OCI-LY1 (cell line): ENCODE measurements at regions not wholly inside any gene's neighbourhood (a gene's known extent, or its start where the extent isn't known, plus 50 kb on each side); places are given as distances from the start of the nearest gene placed in this dataset.

Experiments
- H2AFZ ChIP-seq: fragments of 200-600 bp; sonication (generic), shearing (Covaris generic); 2 replicates; pipeline ENCODE4 v1.6.0; 2014; ENCODE audit warnings: antibody characterized with exemption, mild to moderate bottlenecking, low read length
- H3F3A ChIP-seq: fragments of 200-600 bp; sonication (generic), shearing (Covaris generic); 2 replicates; pipeline ENCODE4 v1.6.0; 2014; ENCODE audit warnings: mild to moderate bottlenecking, antibody characterized with exemption, low read length, moderate library complexity; ENCODE audit not compliant: insufficient read depth
- H3K27ac ChIP-seq: fragments of 200-600 bp; sonication (generic); 2 replicates; pipeline ENCODE4 v1.5.1; 2014; ENCODE audit warnings: low read length, mixed run types, mild to moderate bottlenecking, low read depth; ENCODE audit not compliant: poor library complexity, severe bottlenecking
- H3K27me3 ChIP-seq: fragments of 200-600 bp; sonication (generic); 2 replicates; pipeline ENCODE4 v1.6.0; 2014; ENCODE audit warnings: antibody characterized with exemption, mild to moderate bottlenecking, low read length, moderate library complexity; ENCODE audit not compliant: insufficient read depth
- H3K36me3 ChIP-seq: fragments of 200-600 bp; sonication (generic); 2 replicates; pipeline ENCODE4 v1.6.1; 2014; ENCODE audit warnings: mild to moderate bottlenecking, antibody characterized with exemption, low read length, moderate library complexity, mixed read lengths; ENCODE audit not compliant: insufficient read depth
- H3K4me1 ChIP-seq: fragments of 200-600 bp; sonication (generic); 2 replicates; pipeline ENCODE4 v1.5.1; 2014; ENCODE audit warnings: mild to moderate bottlenecking, low read length, moderate library complexity; ENCODE audit not compliant: insufficient read depth, severe bottlenecking
- H3K4me2 ChIP-seq: fragments of 200-600 bp; sonication (generic), shearing (Covaris generic); 2 replicates; pipeline ENCODE4 v1.6.1; 2014; ENCODE audit warnings: low read length
- H3K4me3 ChIP-seq: fragments of 200-600 bp; sonication (generic); 2 replicates; pipeline ENCODE4 v1.5.1; 2014; ENCODE audit warnings: low read length, low read depth, mild to moderate bottlenecking, mixed read lengths; ENCODE audit not compliant: poor library complexity, severe bottlenecking
- H3K79me2 ChIP-seq: fragments of 200-600 bp; shearing (Covaris generic); 2 replicates; pipeline ENCODE4 v1.6.1; 2016; ENCODE audit warnings: mixed run types, low read length, mixed read lengths; ENCODE audit not compliant: insufficient read depth
- H3K9ac ChIP-seq: fragments of 200-600 bp; sonication (generic), shearing (Covaris generic); 2 replicates; pipeline ENCODE4 v1.6.1; 2014; ENCODE audit warnings: mild to moderate bottlenecking, low read length, mixed read lengths
- H3K9me2 ChIP-seq: fragments of 200-600 bp; sonication (generic), shearing (Covaris generic); 2 replicates; pipeline ENCODE4 v1.6.1; 2014; ENCODE audit warnings: low read depth, mild to moderate bottlenecking, low read length, mixed read lengths
- H3K9me3 ChIP-seq: fragments of 200-600 bp; shearing (Covaris generic); 2 replicates; pipeline ENCODE4 v1.6.1; 2014; ENCODE audit warnings: low read length, mixed read lengths
- H4K20me1 ChIP-seq: fragments of 200-600 bp; sonication (generic), shearing (Covaris generic); 2 replicates; pipeline ENCODE4 v1.6.0; 2016; ENCODE audit warnings: mild to moderate bottlenecking, low read length; ENCODE audit not compliant: insufficient read depth
- CTCF ChIP-seq: fragments of 200-600 bp; sonication (generic), shearing (Covaris generic); IDR thresholded peaks from 2 replicates; pipeline ENCODE4 v1.5.1; 2017; ENCODE audit warnings: mild to moderate bottlenecking, antibody characterized with exemption, low read length, moderate library complexity, mixed read lengths
- EZH2 ChIP-seq: fragments of 200-600 bp; sonication (generic), shearing (Covaris generic); IDR thresholded peaks from 2 replicates; pipeline ENCODE4 v1.8.0; 2017; ENCODE audit warnings: borderline replicate concordance, mixed run types, mild to moderate bottlenecking, antibody characterized with exemption, low read length, moderate library complexity, mixed read lengths

GRCh38 chr1:13983393-13983792 is 283.4 kb downstream of the PRDM2 start:
- no peak overlapping the region for H3K4me3 ChIP-seq

GRCh38 chr1:13990939-13991338 is 291.0 kb downstream of the PRDM2 start:
- Histone ChIP-seq H3K9ac (no peak overlapping the region), H3K9me3 (no peaks in the 10 kb centered on the region), H3K79me2 (no peaks in the 10 kb centered on the region), H3K36me3 (no peaks in the 10 kb centered on the region), H3K4me3 (no peak overlapping the region), H3K4me1 (no peaks in the 10 kb centered on the region), H3K4me2 (no peak overlapping the region), H4K20me1 (no peaks in the 10 kb centered on the region), H3K27me3 (no peaks in the 10 kb centered on the region), H2AFZ (no peak overlapping the region), H3K27ac (no peak overlapping the region), H3K9me2 (no peaks in the 10 kb centered on the region), H3F3A (no peaks in the 10 kb centered on the region)
- TF ChIP-seq CTCF (no peak), EZH2 (no peak)

More at GRCh38 chr1:13983393-13983792, 283.4 kb downstream of the PRDM2 start:
- Histone ChIP-seq H3K27me3 (no peaks in the 10 kb centered on the region), H3K9me2 (no peaks in the 10 kb centered on the region), H3K4me1 (no peaks in the 10 kb centered on the region), H4K20me1 (no peaks in the 10 kb centered on the region), H3K9ac (no peak overlapping the region), H2AFZ (no peak overlapping the region), H3K36me3 (no peaks in the 10 kb centered on the region), H3K79me2 (no peaks in the 10 kb centered on the region), H3F3A (no peaks in the 10 kb centered on the region), H3K9me3 (no peaks in the 10 kb centered on the region), H3K27ac (no peak overlapping the region), H3K4me2 (no peak overlapping the region)
- TF ChIP-seq CTCF: no peak
- no peak for TF ChIP-seq EZH2

- Histone ChIP-seq H3K27ac (no peak overlapping the region), H3K4me2 (no peak overlapping the region), H3K9me2 (no peaks in the 10 kb centered on the region), H2AFZ (no peak overlapping the region), H3F3A (no peaks in the 10 kb centered on the region), H4K20me1 (no peaks in the 10 kb centered on the region), H3K79me2 (no peaks in the 10 kb centered on the region), H3K9me3 (no peaks in the 10 kb centered on the region), H3K9ac (no peak overlapping the region), H3K4me1 (no peaks in the 10 kb centered on the region), H3K4me3 (no peak overlapping the region), H3K27me3 (no peaks in the 10 kb centered on the region), H3K36me3 (no peaks in the 10 kb centered on the region)
- no peak for TF ChIP-seq EZH2
- no peak for TF ChIP-seq CTCF
These were observed 292.7 kb downstream of the PRDM2 start for GRCh38 chr1:13992489-13993285.
